K562 (cell line): ENCODE measurements at regions not wholly inside any gene's neighbourhood (a gene's known extent, or its start where the extent isn't known, plus 50 kb on each side); places are given as distances from the start of the nearest gene placed in this dataset.

Source experiments
- ATAC-seq: fragments of 200-7000 bp; cut with Tn5 transposase; 3 replicates; pipeline ENCODE4 v1.9.1; 2020; ENCODE audit warnings: moderate library complexity
- BruUV-seq: library from RNA; stranded (reverse); fragments of 400-500 nt; replicated peaks from 2 replicates; lab custom pipeline; 2021; lab: Mats Ljungman, UMichigan
- CTCF ChIA-PET: fragments of 300-600 bp; formaldehyde crosslinking; extraction: SDS; loops from one replicate; lab custom pipeline; 2021; ENCODE audit warnings: low intra/inter-chr PET ratio; lab: Yijun Ruan, JAX
- POLR2A ChIA-PET: fragments of 300-600, 350-650 bp; sonication (Branson Sonifier 250); formaldehyde crosslinking; extraction: SDS; loops from one replicate; lab custom pipeline; 2021; ENCODE audit warnings: antibody characterized with exemption, inconsistent platforms; lab: Yijun Ruan, JAX
- DNase-seq, 4 experiments: peaks; one replicate each; pipeline versions ENCODE4 v3.0.0 to v3.0.0-alpha.2; 2011 to 2018; ENCODE audit warnings: low spot score in 3 of 4, mixed read lengths in 3 of 4; ENCODE audit errors: extremely low read depth in 1 of 4
- FAIRE-seq: peaks from 2 replicates; lab custom pipeline; 2011; peaks lifted over from hg19 to GRCh38; lab: Jason Lieb, UNC
- H2AFZ ChIP-seq: 2 replicates; pipeline ENCODE4 v1.6.0; 2011; ENCODE audit warnings: low read depth, low read length, control low read depth, inconsistent platforms
- H3K27ac ChIP-seq: fragments of 200-600 bp; 3 replicates; pipeline ENCODE4 v1.8.0; 2011; ENCODE audit warnings: low read depth, mild to moderate bottlenecking, control low read depth, inconsistent platforms, low read length, moderate library complexity, mixed read lengths; ENCODE audit errors: extremely low read depth
- H3K27me3 ChIP-seq, 2 experiments: fragments of 300-600 bp in 1 of 2; 2 replicates in 1 of 2; 3 replicates in 1 of 2; pipeline versions ENCODE4 v1.6.0 to v1.8.0; 2011; ENCODE audit warnings: inconsistent platforms in 2 of 2, low read length in 2 of 2, mild to moderate bottlenecking in 1 of 2, mixed read lengths in 1 of 2, moderate library complexity in 1 of 2; ENCODE audit not compliant: control insufficient read depth in 2 of 2, insufficient read depth in 2 of 2
- H3K36me3 ChIP-seq: fragments of 300-600 bp; 3 replicates; pipeline ENCODE4 v1.8.0; 2011; ENCODE audit warnings: mild to moderate bottlenecking, low read length, inconsistent platforms; ENCODE audit not compliant: control insufficient read depth, insufficient read depth
- H3K4me1 ChIP-seq, 2 experiments: fragments of 200-600 bp in 1 of 2; replicated peaks in 1 of 2; 2 replicates in 1 of 2; 3 replicates in 1 of 2; pipeline versions ENCODE4 v1.5.1 to v1.8.0; 2011; ENCODE audit warnings: inconsistent platforms in 2 of 2, low read length in 2 of 2, mild to moderate bottlenecking in 1 of 2, mixed read lengths in 1 of 2, moderate library complexity in 1 of 2; ENCODE audit not compliant: control insufficient read depth in 2 of 2, insufficient read depth in 2 of 2
- H3K4me2 ChIP-seq: 2 replicates; pipeline ENCODE4 v1.6.1; 2011; ENCODE audit warnings: low read length, control low read depth, inconsistent platforms, mixed read lengths; ENCODE audit not compliant: insufficient read depth
- H3K4me3 ChIP-seq: fragments of 200-600 bp; sonication (generic), shearing (Covaris generic); 2 replicates; pipeline ENCODE4 v1.5.1; 2016; ENCODE audit warnings: control low read depth, inconsistent platforms
- H3K79me2 ChIP-seq: fragments of 200-600 bp; 3 replicates; pipeline ENCODE4 v1.8.0; 2011; ENCODE audit warnings: low read length, inconsistent platforms; ENCODE audit not compliant: control insufficient read depth, insufficient read depth
- H3K9ac ChIP-seq, 2 experiments: 2 replicates each; pipeline versions ENCODE4 v1.6.0 to v1.6.1; 2011; ENCODE audit warnings: low read depth in 2 of 2, low read length in 2 of 2, control low read depth in 1 of 2, inconsistent platforms in 1 of 2, mild to moderate bottlenecking in 1 of 2, mixed read lengths in 1 of 2; ENCODE audit not compliant: insufficient read depth in 1 of 2
- H3K9me1 ChIP-seq: one replicate; pipeline ENCODE4 v1.6.0; 2011; ENCODE audit warnings: inconsistent platforms, mild to moderate bottlenecking, low read length, moderate library complexity; ENCODE audit not compliant: control insufficient read depth, insufficient read depth
- H3K9me3 ChIP-seq: replicated peaks from 2 replicates; pipeline ENCODE4 v1.5.1; 2011; ENCODE audit warnings: low read depth, low read length, inconsistent platforms; ENCODE audit not compliant: control insufficient read depth, insufficient read depth
- H4K20me1 ChIP-seq: replicated peaks from 2 replicates; pipeline ENCODE4 v1.6.1; 2011; ENCODE audit warnings: low read length, inconsistent platforms, mixed read lengths; ENCODE audit not compliant: control insufficient read depth, insufficient read depth
- BRCA1 ChIP-seq, 2 experiments: fragments of 450-650 bp in 1 of 2; sonication (generic) in 1 of 2; formaldehyde crosslinking in 1 of 2; IDR thresholded peaks; 2 replicates each; pipeline versions ENCODE4 v1.5.0 to v1.6.1; 2017 to 2020; ENCODE audit warnings: mild to moderate bottlenecking in 1 of 2, missing genetic modification reagents in 1 of 2
- CEBPB ChIP-seq: fragments of 450-650 bp; IDR thresholded peaks from 2 replicates; pipeline ENCODE4 v1.6.1; 2016; ENCODE audit warnings: missing genetic modification characterization, missing compliant biosample characterization
- CREB3L1 ChIP-seq: fragments of 450-650 bp; IDR thresholded peaks from 2 replicates; pipeline ENCODE4 v1.6.1; 2014; ENCODE audit warnings: low read depth, mild to moderate bottlenecking, moderate library complexity, borderline replicate concordance
- EP300 ChIP-seq: IDR thresholded peaks from 2 replicates; pipeline ENCODE4 v1.6.1; 2012; ENCODE audit warnings: low read length, improper control_type of control experiment
- IRF1 ChIP-seq: sonication (generic); formaldehyde crosslinking; IDR thresholded peaks from 2 replicates; pipeline ENCODE4 v1.8.0; 2022; ENCODE audit warnings: missing genetic modification reagents, mild to moderate bottlenecking, borderline replicate concordance
- KLF1 ChIP-seq: fragments of 450-650 bp; IDR thresholded peaks from 2 replicates; pipeline ENCODE4 v1.6.1; 2016; ENCODE audit warnings: missing genetic modification characterization, missing compliant biosample characterization
- SMARCE1 ChIP-seq: fragments of 450-650 bp; IDR thresholded peaks from 2 replicates; pipeline ENCODE4 v1.7.1; 2016; ENCODE audit warnings: mild to moderate bottlenecking
- SREBF1 ChIP-seq: fragments of 150-350 bp; IDR thresholded peaks from 2 replicates; pipeline ENCODE4 v1.6.1; 2014; ENCODE audit warnings: antibody characterized with exemption, low read depth, low read length, borderline replicate concordance
- TARDBP ChIP-seq: fragments of 450-650 bp; IDR thresholded peaks from 2 replicates; pipeline ENCODE4 v1.6.1; 2016
- ZC3H4 ChIP-seq: sonication (generic); formaldehyde crosslinking; IDR thresholded peaks from 2 replicates; pipeline ENCODE4 v1.9.0; 2021; ENCODE audit warnings: missing genetic modification reagents, borderline replicate concordance
- ZNF76 ChIP-seq: fragments of 250-450 bp; sonication (Bioruptor Pico); IDR thresholded peaks from 2 replicates; pipeline ENCODE4 v1.4.0; 2020; ENCODE audit warnings: mild to moderate bottlenecking, moderate library complexity, borderline replicate concordance
- WGBS: fragments of 100-300 bp; shearing (Covaris generic); methylation state at CpG from one replicate; pipeline ENCODE4 v1.1.6; 2016; ENCODE audit warnings: low coverage, mixed read lengths; ENCODE audit not compliant: insufficient coverage; ENCODE audit errors: missing lambda C conversion rate; 5-methylcytosine and 5-hydroxymethylcytosine counted together
- in situ Hi-C: fragments of 300-500 bp; cut with MboI; formaldehyde crosslinking; loops from 4 replicates; pipeline ENCODE4 v1.15.0; 2018; ENCODE audit warnings: inconsistent platforms, mixed read lengths
- intact Hi-C: fragments of 100-400 bp; cut with micrococcal nuclease; formaldehyde crosslinking; loops from 2 replicates; pipeline ENCODE4 v1.14.2; 2022

- BruUV-seq, result no TSS peak
- ATAC-seq (no peak), DNase-seq (no peak), FAIRE-seq (no peak)
- H3K9me1 ChIP-seq, result no peaks in the 10 kb centered on the region
- 0% methylated on average over 2 of the region's 2 CpGs for WGBS
- in situ Hi-C loops, result no loop called here
- H3K79me2 ChIP-seq, result no peaks in the 10 kb centered on the region
- H3K27ac ChIP-seq, result no peak overlapping the region
- no peaks in the 10 kb centered on the region for H3K9me3 ChIP-seq
- no peak overlapping the region for H3K4me3 ChIP-seq
- H3K4me2 ChIP-seq, result no peak overlapping the region
- POLR2A ChIA-PET, result no interaction called here
- no peak overlapping the region for H3K9ac ChIP-seq
- no peaks in the 10 kb centered on the region for H3K36me3 ChIP-seq
- H3K4me1 ChIP-seq, result no peaks in the 10 kb centered on the region
- no peaks in the 10 kb centered on the region for H4K20me1 ChIP-seq
- no peak overlapping the region for H2AFZ ChIP-seq
- no peaks in the 10 kb centered on the region for H3K27me3 ChIP-seq
- TF ChIP-seq TARDBP, result no peak
- TF ChIP-seq CEBPB (tag), result no peak
- no peak for TF ChIP-seq SREBF1
- TF ChIP-seq ZNF76 (CRISPR knock-in tag), result no peak
- no peak for TF ChIP-seq BRCA1 (IDR thresholded peaks at IDR 0.05)
- TF ChIP-seq BRCA1 (CRISPR knock-in tag; IDR thresholded peaks at IDR 0.05), result no peak
- no peak for TF ChIP-seq CREB3L1
- TF ChIP-seq EP300, result no peak
- no peak for TF ChIP-seq SMARCE1
- TF ChIP-seq IRF1, result no peak
- TF ChIP-seq ZC3H4, result no peak
- TF ChIP-seq KLF1 (tag), result no peak
- TF ChIP-seq, all 486 proteins: peak for 0
- CTCF ChIA-PET, result no interaction called here
- intact Hi-C loops, result no loop called here
Observed at GRCh38 chr4:114306946-114307345, 291.7 kb upstream of the UGT8 start.
